Astrocyte of the hippocampus (primary cell): ENCODE measurements at regions not wholly inside any gene's neighbourhood (a gene's known extent, or its start where the extent isn't known, plus 50 kb on each side); places are given as distances from the start of the nearest gene placed in this dataset.

Source experiments
- DNase-seq: peaks from one replicate; pipeline ENCODE4 v3.0.0; 2011; ENCODE audit warnings: low read depth, low spot score

GRCh38 chr5:173741729-173742431, 125.4 kb upstream of the BOD1 start:
- DNase-seq = no peak

GRCh38 chr5:173742432-173742816, 126.0 kb upstream of the BOD1 start:
- no peak for DNase-seq

GRCh38 chr5:173743641-173744343, 127.3 kb upstream of the BOD1 start:
- no peak for DNase-seq

GRCh38 chr5:173744551-173744950, 128.1 kb upstream of the BOD1 start:
- no peak for DNase-seq

- no peak for DNase-seq
Observed at GRCh38 chr5:173745123-173745522, 128.7 kb upstream of the BOD1 start.

- peak; percentile 29 for DNase-seq
Observed at GRCh38 chr5:173745557-173745956, 129.1 kb upstream of the BOD1 start.

- no peak for DNase-seq
Observed at GRCh38 chr5:173746047-173746646, 129.7 kb upstream of the BOD1 start.

GRCh38 chr5:173747876-173748275, 131.4 kb upstream of the BOD1 start:
- DNase-seq = no peak

- DNase-seq = no peak
Observed at GRCh38 chr5:173750538-173751265, 134.3 kb upstream of the BOD1 start.

GRCh38 chr5:173751266-173751600, 134.8 kb upstream of the BOD1 start:
- no peak for DNase-seq

- no peak for DNase-seq
Observed at GRCh38 chr5:173752653-173753052, 135.5 kb upstream of the CPEB4 start.

GRCh38 chr5:173753307-173754168, 134.6 kb upstream of the CPEB4 start:
- DNase-seq = no peak

- no peak for DNase-seq
Observed at GRCh38 chr5:173755319-173755718, 132.8 kb upstream of the CPEB4 start.

GRCh38 chr5:173757403-173758209, 130.5 kb upstream of the CPEB4 start:
- DNase-seq = no peak

- no peak for DNase-seq
Observed at GRCh38 chr5:173758676-173759075, 129.5 kb upstream of the CPEB4 start.

GRCh38 chr5:173759691-173760090, 128.5 kb upstream of the CPEB4 start:
- DNase-seq = no peak

GRCh38 chr5:173760461-173761177, 127.5 kb upstream of the CPEB4 start:
- no peak for DNase-seq

GRCh38 chr5:173761178-173761513, 127.0 kb upstream of the CPEB4 start:
- no peak for DNase-seq

- DNase-seq = no peak
Observed at GRCh38 chr5:173762045-173762444, 126.1 kb upstream of the CPEB4 start.

- no peak for DNase-seq
Observed at GRCh38 chr5:173762930-173763329, 125.2 kb upstream of the CPEB4 start.
